Limb (tissue), 2 donors: ENCODE measurements at regions not wholly inside any gene's neighbourhood (a gene's known extent, or its start where the extent isn't known, plus 50 kb on each side); places are given as distances from the start of the nearest gene placed in this dataset.
"Not testable (repeated sequence)": the region's sequence is repeated elsewhere in the genome, so short reads cannot be mapped to it uniquely, and the experiment has no call there.

ENCODE experiments used
- DNase-seq, 2 donors: peaks; one replicate each; pipeline ENCODE4 v3.0.0-alpha.2; 2016; ENCODE audit errors: extremely low spot score in 2 of 2

DNA sequence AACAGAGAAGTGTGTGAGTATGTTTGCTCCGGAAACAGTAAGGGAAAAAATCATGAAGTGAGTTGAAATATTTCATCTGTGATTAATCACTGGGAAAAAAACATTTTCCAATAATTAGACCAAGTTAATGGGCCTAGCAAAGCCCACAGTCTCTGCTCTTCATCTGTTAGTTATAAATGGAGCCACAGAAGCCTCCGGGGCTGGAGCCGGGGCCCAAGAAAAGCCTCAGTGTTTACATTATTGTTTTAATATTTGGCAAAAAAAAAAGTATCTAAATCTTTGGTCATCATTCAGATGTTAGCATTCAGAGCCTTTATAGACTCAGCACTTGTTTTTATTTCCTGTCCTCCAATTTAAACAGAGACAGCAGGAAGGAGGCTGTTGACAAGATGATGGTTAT is 115.0 kb downstream of the UBE2U start:
- no peak for DNase-seq

DNA sequence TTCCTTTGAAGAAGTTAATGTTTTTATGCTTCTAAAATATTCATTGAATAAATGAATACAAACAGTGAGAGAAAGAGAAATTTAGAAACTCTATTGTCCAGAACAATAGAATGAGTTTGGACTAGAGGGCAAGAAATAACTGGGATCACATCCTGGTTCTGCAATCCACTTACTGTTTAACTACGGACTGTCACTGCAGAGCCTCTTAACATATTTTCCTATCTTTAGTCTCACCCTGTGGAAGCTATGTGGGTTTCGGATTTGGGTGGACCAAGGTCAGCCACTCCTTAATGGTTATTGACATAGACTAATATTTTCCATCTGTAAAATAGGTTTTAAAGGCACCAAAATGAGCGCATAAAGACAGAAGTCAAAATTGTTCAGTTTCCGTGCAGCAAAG is 116.6 kb downstream of the UBE2U start:
- no peak for DNase-seq

DNA sequence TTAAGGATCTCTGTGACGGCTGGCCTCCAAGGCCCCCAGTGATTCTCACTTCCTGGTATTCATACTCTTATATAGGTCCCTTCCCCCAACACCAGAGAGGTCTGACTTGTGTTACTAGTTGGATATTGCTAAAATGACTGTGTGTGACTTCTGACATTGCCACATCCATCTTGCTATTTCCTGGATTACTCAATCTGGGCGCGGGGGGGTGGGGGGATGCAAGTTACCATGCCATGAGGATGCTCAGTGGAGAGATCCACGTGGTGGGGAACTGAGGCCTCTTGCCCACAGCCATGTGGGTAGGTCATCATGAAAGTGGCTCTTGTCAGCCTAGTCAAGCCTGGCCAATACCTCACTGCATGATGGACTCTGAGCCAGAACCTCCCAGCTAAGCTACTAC is 117.0 kb downstream of the UBE2U start:
- DNase-seq, result no peak

DNA sequence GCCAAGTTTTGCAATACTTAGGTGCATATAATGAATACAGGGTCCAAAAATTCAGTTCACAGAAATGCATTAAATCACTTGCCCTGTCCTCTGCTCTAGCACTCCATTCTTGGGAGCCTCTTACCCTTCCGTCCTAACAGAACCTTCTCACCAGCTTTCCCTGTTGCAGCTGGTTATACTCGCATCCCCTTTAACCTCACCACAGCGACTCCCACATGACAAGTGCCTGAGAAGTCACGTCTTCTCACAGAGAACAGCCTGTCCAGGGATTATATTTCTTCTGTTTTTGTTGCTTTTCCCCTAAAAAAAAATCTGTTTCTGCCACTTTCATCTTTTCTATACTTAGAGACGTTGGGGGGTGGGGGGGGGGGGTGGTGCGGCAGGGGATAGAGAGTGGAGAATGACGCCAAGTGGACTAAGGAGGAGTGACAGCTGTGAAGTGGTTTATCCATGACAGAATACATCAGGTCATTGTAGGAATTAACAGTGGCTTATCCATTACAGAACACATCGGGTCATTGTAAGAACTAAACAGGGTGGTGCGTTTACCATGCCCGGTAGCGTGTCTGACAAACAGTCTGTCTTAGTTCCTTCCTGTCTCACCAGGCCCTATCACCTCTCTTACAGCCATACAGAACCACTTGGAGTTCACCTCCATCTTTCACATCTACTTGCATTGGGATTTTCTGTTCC is 117.6 kb downstream of the UBE2U start:
- DNase-seq, result no peak

DNA sequence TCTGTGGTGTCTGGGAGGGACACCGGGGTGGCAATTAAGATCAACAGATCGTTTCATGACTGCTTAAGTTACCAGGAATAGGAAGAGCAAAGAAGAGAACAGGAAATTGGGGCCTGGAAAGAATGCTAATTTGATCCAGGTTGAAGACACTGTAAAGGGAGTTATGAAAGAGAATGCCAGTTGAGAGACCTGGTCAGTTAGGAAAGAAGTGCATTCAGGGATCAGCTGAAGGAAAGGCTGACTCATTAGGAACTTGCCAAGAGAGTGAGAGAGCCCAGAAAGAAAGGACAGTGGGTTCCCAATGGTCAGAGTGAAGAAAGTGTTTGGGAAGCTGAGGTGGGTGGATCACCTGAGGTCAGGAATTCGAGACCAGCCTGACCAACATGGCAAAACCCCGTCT is 119.6 kb downstream of the UBE2U start:
- DNase-seq, result no peak

DNA sequence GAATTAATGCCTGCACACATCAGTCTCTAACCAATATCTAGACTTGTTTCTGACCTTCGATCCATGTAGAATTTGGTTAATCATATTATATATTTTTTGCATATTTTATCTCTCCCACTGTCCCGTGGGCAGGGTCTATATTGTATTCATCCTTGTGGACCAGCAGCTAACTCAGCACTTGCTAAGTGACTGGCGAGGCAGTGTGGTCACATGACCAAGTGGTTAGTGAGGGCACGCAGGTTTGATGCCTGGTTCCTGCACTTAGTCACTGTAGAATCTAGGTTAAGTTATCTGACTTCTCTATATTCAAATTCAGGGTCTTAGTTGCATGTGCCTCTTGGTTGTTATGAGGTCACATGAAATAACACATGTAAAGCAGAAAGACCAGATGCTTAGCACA is 120.5 kb downstream of the UBE2U start:
- no peak for DNase-seq

DNA sequence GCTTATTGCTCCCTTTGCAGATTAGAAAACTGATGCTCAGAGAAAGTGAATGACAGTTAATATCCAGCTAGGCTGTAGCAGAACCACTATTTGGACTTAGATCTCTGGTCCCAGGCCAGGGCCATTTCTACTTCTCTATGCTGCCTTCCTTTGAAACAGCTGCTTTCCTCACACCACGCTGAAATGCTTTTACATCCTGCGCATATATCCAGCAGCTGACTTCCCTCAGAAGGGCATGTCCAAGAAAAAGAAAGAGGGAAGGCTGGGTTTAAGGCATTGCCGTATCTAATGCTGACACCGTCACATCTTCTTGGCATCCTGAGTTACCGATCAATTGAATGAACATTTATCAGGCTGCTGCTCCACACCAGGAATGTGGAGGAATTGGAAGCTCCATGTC is 122.4 kb downstream of the UBE2U start:
- no peak for DNase-seq

DNA sequence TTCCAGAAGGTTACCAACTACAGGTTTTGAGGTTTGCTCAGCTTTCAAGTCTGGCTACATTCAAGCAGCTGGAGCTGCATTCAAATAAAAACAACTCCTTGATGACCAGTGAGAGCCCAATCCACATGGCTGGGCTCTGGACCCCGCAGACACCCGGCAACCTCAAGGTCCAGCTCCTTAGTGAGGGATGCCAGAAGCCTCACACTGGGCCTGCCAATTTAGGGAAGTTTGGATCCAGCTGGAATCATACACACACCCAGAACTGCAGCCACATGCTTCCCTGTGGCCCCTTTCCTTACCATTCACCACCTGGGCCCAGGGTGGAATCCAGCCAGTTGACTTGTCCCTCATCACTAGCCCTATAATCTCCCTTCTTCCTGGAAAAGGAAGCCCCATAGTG is 123.7 kb downstream of the UBE2U start:
- no peak for DNase-seq

DNA sequence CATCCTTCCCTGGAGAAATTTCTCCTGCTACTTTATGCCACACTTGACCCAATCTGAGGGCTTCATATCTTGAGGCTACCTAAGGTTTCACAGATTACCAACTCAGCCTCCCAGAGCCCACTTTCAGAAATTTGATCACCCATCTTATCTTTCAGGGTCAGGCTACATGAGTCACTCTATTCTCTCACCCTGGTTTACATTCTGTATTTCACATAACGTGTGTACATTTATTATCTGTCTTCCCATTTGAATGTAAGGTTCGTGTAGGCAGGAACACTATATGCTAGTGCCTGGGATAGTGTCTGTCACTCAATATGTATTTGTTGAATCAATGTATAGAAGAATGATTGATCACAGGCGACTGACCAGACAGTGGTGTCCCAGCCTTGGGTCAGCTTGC is 124.8 kb downstream of the UBE2U start:
- DNase-seq, result no peak

DNA sequence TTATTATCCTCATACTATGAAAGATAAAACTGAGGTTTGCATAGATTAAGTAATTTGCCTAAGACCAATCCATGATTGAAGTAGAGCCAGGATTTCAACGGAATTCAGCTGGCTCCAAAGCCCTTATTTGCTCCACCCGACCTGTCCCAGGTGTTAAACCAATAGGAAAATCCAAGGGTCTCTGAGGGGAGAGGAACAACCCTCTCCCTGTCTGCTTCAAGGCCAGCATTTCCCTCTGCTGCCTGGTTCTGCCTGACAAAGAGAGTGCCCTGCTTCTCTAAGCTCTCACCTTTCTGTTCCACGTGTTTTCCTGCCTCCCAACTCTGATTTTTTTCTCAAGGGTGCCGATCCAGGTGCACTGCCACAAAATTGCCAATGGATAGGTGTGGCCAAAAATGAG is 127.4 kb downstream of the UBE2U start:
- no peak for DNase-seq

DNA sequence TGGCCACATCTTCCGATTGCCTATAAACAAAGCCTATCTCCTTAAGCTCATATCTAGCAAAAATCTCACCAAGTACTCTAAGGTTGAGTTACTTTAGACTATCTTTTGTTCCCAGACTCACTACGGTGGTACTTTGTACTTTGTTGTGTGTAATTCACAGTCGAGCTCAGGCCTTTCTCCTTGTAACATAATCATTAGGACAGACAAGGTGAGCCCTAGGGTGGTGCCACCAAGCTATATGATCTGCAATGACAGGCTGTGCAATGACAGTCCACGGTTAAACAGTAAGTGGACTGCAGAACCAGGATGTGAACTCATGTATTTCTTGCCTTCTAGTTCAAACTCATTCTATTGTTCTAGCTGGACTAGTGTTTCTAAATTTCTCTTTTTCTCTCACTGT is 132.2 kb downstream of the UBE2U start:
- DNase-seq, result no peak

DNA sequence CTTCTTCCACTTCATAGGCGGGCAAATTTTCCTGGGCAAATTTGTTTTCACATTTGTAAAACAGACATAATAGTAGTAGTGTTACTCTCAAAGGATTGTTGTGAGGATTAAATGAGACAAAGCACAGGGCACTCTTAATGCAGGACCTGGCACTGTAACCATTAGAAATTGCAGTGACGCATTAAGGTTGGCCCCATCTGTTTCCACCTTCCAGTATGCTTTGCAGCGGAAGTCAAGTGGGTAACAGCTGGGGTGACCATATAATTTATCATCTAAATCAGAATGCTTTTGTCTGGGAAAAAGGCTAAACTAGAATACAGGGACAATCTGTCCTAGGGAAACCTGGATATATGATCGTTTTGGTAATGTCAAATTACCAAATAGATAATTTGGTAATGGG is 132.5 kb upstream of the CACHD1 start:
- no peak for DNase-seq

DNA sequence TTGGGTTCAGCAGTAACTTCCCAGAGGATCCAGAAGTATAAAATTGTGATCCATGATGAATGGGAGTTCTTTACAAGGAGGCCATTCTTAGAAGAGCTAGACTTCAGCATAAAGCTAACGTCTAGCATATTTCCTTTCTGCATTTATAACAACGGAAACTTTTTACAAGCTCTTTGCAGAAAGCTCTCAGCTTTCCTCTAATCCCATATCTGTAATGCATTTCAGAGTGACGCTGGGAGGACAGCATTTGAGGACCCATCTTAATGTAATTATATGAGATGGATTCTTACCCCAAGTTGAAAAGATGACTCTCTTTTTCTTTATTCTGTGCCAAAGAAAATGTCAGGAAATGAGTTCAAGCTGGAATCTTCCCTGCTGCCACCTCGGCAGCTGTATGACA is 132.0 kb upstream of the CACHD1 start:
- peak in 1 of 2 donors; percentile 38 for DNase-seq

DNA sequence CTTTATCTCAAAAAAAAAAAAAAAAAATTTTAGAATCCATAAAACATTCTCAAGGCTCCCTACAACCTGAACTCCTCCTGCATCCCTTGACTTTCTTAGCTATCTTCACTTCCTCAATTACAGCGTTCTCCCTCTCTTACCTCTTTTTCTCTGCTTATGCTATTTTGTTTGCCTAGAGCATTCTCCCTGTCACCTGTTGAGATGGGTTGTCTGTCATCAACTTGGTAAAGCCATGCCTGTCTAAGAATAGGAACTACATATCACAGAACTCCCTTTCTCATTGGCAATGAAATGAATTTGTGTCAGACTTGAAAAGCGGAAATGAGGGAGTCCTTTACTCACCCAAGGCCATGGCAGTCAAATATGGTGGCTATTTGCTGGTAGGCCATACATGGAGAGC is 129.6 kb upstream of the CACHD1 start:
- DNase-seq, result no peak

DNA sequence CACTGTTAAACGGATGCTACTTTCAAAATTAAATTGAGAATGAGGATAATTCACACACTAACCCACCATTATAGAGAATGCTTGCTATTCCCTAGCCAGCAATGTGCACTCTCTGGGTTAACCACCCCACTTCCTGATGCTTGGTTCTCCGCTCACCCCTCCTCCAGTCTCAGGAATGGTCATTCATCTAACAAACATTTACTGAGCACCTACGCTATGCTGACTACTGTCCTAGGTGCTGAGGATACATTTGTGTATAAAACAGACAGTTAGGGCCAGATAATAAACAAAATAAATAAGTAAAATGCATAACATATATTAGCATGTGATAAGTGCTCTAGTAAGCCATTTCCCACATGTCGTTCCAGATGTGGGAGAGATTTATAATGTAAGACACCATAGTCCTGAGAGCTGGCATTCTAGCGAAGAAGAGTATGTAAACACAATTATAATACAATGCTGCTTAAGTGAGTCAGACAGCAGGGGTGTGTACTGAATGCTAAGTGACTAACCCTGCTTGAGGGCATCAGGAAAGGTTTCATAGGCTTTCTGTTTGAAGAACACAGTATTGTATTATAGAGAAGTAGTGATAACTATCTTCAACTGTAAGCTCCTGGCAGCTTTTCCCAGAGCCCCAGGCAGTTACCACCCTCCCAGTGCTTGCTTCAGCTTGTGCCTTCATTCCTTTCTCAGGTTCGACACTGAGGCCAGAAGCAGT is 126.7 kb upstream of the CACHD1 start:
- DNase-seq, result no peak

DNA sequence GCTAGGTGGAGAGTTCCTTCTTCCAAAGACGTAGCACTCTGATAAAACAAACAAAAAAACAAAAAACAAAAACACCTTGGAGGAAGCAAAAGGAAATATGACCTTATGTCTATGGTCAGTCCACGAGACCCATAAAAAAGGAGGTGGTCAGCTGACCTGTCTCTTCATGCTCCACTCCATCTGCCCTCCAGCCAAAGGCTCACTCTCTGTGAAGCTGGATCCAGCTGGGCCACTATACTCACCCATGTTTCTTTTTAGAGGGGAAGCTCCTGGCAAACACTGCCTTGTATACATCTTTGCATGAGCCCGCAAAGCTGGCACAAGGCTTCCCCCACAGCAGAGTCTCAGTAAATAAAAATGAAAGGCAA is 126.1 kb upstream of the CACHD1 start:
- DNase-seq, result no peak

DNA sequence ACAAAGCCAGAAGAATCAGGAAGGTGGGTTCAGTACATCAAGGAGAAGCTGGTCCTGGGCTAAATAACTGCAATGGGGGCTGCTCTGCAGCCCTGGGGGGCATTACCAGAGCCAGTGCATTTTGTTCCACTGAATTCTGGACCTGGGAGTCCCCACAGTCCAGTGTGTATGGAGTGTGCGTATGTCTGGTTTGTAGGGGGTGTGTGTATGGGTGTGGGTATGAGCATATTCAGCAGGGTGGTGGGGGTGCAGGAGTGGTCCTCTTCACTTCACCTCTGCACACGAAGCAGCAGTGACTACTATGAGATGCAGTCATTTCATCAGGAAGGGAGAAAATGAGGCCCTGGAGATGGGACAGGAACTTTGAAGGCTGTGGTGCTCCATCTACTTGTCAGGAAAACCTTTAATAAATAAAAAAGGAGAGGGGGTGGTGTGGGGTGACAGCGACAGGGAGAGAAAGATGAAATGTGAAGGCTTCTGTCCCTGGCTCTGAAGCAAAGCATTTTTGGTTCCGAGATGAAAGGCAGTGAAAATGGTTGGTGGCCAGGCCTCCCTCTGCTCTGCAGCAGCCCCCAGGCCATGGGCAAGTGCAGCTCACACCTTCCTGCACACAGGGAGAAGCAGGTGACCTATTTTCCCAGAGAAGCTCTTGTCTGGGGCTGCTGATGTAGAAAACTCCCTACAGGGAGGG is 121.5 kb upstream of the CACHD1 start:
- DNase-seq, result no peak

DNA sequence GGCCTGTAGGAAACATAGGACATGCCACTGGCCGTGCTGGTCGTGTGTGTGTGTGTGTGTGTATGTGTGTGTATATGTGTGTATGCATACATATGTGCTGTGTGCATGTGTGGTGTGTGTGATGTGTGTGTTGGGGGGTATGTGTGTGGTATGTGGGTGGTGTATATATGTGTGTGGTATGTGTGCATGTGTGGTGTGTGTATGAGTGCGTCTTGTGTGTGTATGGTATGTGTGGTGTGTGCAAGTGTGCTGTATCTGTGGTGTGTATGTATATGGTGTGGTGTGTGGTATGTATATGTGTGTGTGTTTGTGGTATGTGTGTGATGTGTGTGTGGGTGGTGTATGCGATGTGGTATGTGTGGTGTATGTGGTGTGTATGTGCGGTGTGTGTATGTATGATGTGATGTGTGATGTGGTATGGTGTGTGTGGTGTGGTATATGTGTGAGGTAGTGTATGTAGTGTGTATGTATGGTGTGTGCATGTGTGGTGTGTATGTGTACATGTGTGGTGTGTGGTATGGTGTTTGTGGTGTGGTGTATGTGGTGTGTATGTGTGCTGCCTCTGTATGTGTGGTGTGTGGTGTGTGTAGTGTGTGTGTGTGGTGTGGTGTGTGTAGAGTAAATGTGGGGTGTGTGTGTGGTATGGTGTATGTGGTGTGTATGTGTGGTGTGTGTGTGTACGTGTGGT is 120.8 kb upstream of the CACHD1 start:
- no peak for DNase-seq

DNA sequence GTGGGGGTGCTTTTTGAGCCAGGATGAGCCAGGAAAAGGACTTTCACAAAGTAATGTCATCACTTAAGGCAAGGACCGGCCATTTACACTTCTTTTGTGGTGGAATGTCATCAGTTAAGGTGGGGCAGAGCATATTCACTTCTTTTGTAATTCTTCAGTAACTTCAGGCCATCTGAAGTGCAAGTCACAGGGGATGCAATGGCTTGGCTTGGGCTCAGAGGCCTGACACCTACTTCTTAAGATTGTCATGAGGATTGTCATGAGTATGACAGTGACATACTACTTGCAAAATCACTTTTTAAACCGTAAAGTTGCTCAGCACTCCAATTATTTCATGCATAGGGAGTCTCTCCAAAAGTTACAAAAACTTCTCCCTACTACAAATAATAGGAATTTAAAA is 114.4 kb upstream of the CACHD1 start:
- DNase-seq, result not testable (repeated sequence)

DNA sequence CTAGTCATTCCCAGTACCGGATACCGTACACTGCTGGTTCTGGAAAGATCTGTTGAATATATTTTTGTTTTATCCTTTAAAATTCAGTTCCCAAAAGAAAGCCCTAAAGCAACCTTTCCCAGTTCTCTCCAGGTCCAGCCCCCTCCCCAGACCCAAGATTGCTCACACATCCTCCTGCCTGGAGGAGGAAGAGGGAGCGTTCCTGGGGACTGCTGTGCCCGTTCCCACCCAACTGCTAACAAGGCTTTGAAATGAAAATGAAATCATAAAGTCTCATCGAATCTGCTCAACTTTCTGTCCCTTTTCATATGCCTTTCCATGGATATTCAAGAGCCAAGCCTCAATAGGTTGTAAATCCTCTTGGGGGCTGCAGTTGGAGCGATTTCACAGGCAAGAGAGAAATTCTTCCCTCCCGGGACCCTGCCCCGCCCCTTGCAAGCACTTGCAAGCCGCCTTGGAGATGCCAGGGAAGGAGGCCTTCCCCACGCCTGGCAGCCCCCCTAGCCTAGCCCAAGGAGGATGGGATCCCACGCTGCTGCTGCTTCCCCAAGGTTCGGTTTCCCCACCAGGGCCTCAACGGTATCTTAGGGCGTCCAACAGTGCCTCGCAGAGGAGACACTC is 113.2 kb upstream of the CACHD1 start:
- DNase-seq, result no peak

DNA sequence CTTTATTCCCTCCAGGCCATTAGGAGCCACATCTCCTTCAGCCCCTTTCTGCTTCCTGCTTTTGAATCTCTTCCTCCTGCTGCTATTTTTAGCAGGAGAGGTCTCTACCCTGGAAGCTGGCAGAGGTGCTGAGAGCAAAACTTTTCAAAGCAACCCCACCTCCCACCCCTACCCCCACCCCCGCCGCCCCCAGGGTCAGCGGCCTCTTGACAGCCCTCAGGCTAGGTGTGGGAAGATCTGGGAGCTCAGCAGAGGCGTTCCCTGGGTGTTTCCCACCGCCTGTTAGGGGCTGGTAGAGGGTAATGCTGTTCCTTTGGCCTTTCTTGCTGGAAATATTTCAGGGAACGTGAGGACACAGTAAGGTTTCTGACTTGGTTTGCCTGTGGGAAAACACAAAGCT is 112.5 kb upstream of the CACHD1 start:
- DNase-seq, result no peak

DNA sequence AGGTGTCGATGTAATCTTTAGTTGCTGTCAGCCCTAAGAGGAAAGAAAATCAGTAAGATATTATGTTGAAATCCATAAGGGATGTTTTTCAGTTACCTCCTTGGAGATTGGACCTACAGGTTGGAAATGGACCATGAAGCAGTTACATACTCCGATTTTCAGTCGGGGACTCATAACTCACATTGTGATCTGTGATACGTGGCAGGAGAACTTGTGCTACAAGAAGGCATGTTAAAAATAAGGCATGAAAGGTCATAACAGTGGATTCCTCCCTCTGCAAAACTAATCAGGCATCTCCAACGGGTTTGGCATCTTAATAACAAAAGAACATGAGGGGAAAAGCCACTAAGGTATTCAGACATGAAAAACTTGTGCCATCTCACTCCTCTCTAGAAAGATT is 111.2 kb upstream of the CACHD1 start:
- DNase-seq, result no peak
